ENCODE measurements at regions not wholly inside any gene's neighbourhood (a gene's known extent, or its start where the extent isn't known, plus 50 kb on each side); places are given as distances from the start of the nearest gene placed in this dataset.

- DNase-seq = no peak
Observed at GRCh38 chr15:87805117-87805820, 451.3 kb downstream of the NTRK3 start.

GRCh38 chr15:87804451-87804850 lies 452.1 kb downstream of the NTRK3 start:
- DNase-seq = no peak

- no peak for DNase-seq
Observed at GRCh38 chr15:87799838-87800237, 456.7 kb downstream of the NTRK3 start.

GRCh38 chr15:87799428-87799827 lies 457.1 kb downstream of the NTRK3 start:
- no peak for DNase-seq

GRCh38 chr15:87793725-87794124 lies 462.8 kb downstream of the NTRK3 start:
- no peak for DNase-seq

- DNase-seq = no peak
Observed at GRCh38 chr15:87792250-87793040, 464.1 kb downstream of the NTRK3 start.

GRCh38 chr15:87781959-87782625 lies 474.4 kb downstream of the NTRK3 start:
- no peak for DNase-seq

GRCh38 chr15:87779746-87780145 lies 476.8 kb downstream of the NTRK3 start:
- DNase-seq = no peak

GRCh38 chr15:87778358-87778757 lies 478.2 kb downstream of the NTRK3 start:
- no peak for DNase-seq

GRCh38 chr15:87777054-87777561 lies 479.4 kb downstream of the NTRK3 start:
- DNase-seq = no peak

- no peak for DNase-seq
Observed at GRCh38 chr15:87767516-87767915, 489.0 kb downstream of the NTRK3 start.

GRCh38 chr15:87764461-87765240 lies 491.9 kb downstream of the NTRK3 start:
- no peak for DNase-seq

GRCh38 chr15:87763837-87764236 lies 492.7 kb downstream of the NTRK3 start:
- DNase-seq = no peak

GRCh38 chr15:87761736-87762509 lies 494.6 kb downstream of the NTRK3 start:
- peak; percentile 16 for DNase-seq

- DNase-seq = no peak
Observed at GRCh38 chr15:87760547-87761314, 495.8 kb downstream of the NTRK3 start.

GRCh38 chr15:87758794-87759418 lies 497.6 kb downstream of the NTRK3 start:
- no peak for DNase-seq

GRCh38 chr15:87757084-87757483 lies 499.5 kb downstream of the NTRK3 start:
- DNase-seq = no peak

- DNase-seq = no peak
Observed at GRCh38 chr15:87756072-87756471, 500.5 kb downstream of the NTRK3 start.

- no peak for DNase-seq
Observed at GRCh38 chr15:87755226-87755625, 501.3 kb downstream of the NTRK3 start.

- no peak for DNase-seq
Observed at GRCh38 chr15:87753539-87753938, 503.0 kb downstream of the NTRK3 start.
